Progenitor cell of endocrine pancreas (in vitro differentiated cells): ENCODE measurements at regions not wholly inside any gene's neighbourhood (a gene's known extent, or its start where the extent isn't known, plus 50 kb on each side); places are given as distances from the start of the nearest gene placed in this dataset.

Experiments
- DNase-seq: peaks from one replicate; pipeline ENCODE4 v3.0.0; 2021; ENCODE audit warnings: low spot score; ENCODE audit not compliant: unreplicated experiment
- H3K27ac Mint-ChIP-seq: 2 replicates; pipeline ENCODE4 v1.8.0; 2021; ENCODE audit warnings: mild to moderate bottlenecking, moderate library complexity, mixed read lengths
- H3K27me3 Mint-ChIP-seq: 2 replicates; pipeline ENCODE4 v1.8.0; 2021; ENCODE audit warnings: mixed read lengths
- H3K36me3 Mint-ChIP-seq: 2 replicates; pipeline ENCODE4 v1.8.0; 2022; ENCODE audit warnings: mixed read lengths; ENCODE audit not compliant: insufficient read depth
- H3K4me1 Mint-ChIP-seq: 2 replicates; pipeline ENCODE4 v1.8.0; 2021; ENCODE audit warnings: low read depth, mixed read lengths
- H3K4me3 Mint-ChIP-seq: 2 replicates; pipeline ENCODE4 v1.8.0; 2021; ENCODE audit warnings: low read depth, mild to moderate bottlenecking, moderate library complexity, mixed read lengths
- H3K9me3 Mint-ChIP-seq: 2 replicates; pipeline ENCODE4 v1.8.0; 2021; ENCODE audit warnings: low read depth, mixed read lengths
- TF ChIP-seq, protein P1 (sequence below): fragments of 200-600 bp; sonication (generic); IDR thresholded peaks from one replicate; pipeline ENCODE4 v1.5.0; 2021; ENCODE audit warnings: antibody characterized with exemption, mild to moderate bottlenecking; ENCODE audit not compliant: unreplicated experiment

DNA sequence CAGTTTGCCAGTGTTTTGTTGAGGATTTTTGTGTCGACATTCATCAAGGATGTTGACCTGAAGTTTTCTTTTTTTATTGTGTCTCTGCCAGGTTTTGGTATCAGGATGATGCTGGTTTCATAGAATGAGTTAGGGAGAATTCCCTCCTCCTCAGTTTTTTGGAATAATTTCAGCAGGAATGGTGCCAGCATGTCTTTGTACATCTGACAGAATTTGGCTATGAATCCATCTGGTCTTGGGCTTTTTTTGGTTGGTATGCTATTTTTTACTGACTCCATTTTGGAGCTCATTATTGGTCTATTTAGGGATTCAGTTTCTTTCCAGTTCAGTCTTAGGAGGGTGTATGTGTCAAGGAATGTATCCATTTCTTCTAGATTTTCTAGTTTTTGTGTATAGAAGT lies 320.0 kb upstream of the PPP2R3A start:
- Mint-ChIP-seq H3K36me3 (no peaks in the 10 kb centered on the region), H3K4me1 (peaks cover 1% of the 10 kb centered on the region), H3K27ac (no peak overlapping the region), H3K4me3 (no peak overlapping the region), H3K9me3 (peaks cover 11% of the 10 kb centered on the region), H3K27me3 (peaks cover 3% of the 10 kb centered on the region)
- no peak for DNase-seq
- TF ChIP-seq, protein P1, sequence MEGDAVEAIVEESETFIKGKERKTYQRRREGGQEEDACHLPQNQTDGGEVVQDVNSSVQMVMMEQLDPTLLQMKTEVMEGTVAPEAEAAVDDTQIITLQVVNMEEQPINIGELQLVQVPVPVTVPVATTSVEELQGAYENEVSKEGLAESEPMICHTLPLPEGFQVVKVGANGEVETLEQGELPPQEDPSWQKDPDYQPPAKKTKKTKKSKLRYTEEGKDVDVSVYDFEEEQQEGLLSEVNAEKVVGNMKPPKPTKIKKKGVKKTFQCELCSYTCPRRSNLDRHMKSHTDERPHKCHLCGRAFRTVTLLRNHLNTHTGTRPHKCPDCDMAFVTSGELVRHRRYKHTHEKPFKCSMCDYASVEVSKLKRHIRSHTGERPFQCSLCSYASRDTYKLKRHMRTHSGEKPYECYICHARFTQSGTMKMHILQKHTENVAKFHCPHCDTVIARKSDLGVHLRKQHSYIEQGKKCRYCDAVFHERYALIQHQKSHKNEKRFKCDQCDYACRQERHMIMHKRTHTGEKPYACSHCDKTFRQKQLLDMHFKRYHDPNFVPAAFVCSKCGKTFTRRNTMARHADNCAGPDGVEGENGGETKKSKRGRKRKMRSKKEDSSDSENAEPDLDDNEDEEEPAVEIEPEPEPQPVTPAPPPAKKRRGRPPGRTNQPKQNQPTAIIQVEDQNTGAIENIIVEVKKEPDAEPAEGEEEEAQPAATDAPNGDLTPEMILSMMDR: no peak

- TF ChIP-seq, protein P1: no peak
- no peaks in the 10 kb centered on the region for H3K36me3 Mint-ChIP-seq
- no peak for DNase-seq
- peaks cover 11% of the 10 kb centered on the region for H3K9me3 Mint-ChIP-seq
- H3K4me1 Mint-ChIP-seq: peaks cover 1% of the 10 kb centered on the region
- no peak overlapping the region for H3K27ac Mint-ChIP-seq
- H3K27me3 Mint-ChIP-seq: no peaks in the 10 kb centered on the region
- H3K4me3 Mint-ChIP-seq: no peak overlapping the region
These were observed 318.7 kb upstream of the PPP2R3A start for GRCh38 chr3:135646873-135647272.

DNA sequence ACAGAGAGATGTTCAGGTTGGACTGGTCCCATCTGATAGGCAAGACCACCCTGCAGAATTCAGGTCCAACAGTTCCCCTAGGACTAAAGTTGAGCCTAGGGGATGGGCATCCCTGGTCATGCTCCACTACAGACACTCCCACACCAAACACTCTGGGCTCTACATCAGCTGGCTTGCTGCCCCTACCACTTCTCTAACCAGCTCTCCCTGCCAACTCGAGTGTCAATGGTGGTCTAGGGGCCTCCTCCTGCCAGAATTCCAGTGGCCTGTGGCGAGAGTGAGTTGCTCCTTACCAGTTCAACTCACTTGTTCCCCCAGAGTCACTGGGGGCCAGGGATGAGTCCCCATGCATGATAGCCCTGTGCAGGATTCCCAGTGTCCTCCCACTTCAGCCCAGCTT lies 316.2 kb upstream of the PPP2R3A start:
- Mint-ChIP-seq H3K4me3 (no peak overlapping the region), H3K4me1 (peaks cover 1% of the 10 kb centered on the region), H3K36me3 (no peaks in the 10 kb centered on the region), H3K9me3 (peaks cover 11% of the 10 kb centered on the region), H3K27ac (no peak overlapping the region), H3K27me3 (no peaks in the 10 kb centered on the region)
- no peak for DNase-seq
- TF ChIP-seq, protein P1: no peak

DNA sequence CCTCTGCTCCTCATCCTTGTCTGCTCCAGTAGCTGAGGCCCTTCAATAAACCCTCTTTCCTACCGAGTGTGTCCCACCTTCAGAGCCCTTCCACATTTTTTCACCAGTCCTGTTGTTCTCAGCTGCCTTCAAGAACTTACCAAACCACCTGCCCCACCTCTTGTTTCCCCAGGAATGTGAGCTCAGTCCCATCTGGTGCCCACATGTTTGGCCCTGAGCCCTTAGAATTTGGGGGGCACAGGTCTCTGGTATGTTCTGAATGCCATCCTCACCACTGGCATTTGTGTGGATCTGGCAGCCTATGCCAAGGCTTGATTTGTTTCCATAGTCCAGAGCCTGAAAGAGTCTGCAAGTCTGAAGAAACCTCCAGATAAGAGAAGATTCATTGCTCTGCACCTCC lies 315.2 kb upstream of the PPP2R3A start:
- no peak overlapping the region for H3K27ac Mint-ChIP-seq
- peaks cover 11% of the 10 kb centered on the region for H3K9me3 Mint-ChIP-seq
- TF ChIP-seq, protein P1: no peak
- peaks cover 1% of the 10 kb centered on the region for H3K4me1 Mint-ChIP-seq
- DNase-seq: no peak
- no peak overlapping the region for H3K4me3 Mint-ChIP-seq
- no peaks in the 10 kb centered on the region for H3K36me3 Mint-ChIP-seq
- H3K27me3 Mint-ChIP-seq: no peaks in the 10 kb centered on the region

DNA sequence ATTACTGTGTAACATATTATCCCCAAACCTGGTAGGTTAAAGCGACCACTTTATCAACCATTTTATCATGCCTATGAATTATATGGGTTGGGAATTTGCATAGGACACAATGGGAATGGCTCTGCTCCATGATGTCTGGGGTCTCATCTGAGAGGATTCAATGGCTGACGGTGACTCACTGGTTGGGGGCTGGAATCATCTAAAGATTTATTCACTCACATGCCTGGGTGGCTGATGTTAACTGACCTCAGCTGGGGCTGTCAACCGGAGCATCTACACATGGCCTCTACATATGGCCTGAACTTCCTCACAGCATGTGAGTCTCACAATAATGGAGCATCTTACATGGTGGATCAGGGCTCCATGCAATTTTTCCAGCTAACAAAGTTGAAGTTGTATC lies 313.1 kb upstream of the PPP2R3A start:
- TF ChIP-seq, protein P1: no peak
- no peak for DNase-seq
- Mint-ChIP-seq H3K36me3 (no peaks in the 10 kb centered on the region), H3K4me3 (no peak overlapping the region), H3K4me1 (peaks cover 1% of the 10 kb centered on the region), H3K27me3 (no peaks in the 10 kb centered on the region), H3K27ac (no peak overlapping the region), H3K9me3 (peaks cover 11% of the 10 kb centered on the region)
